GM13976 (cell line): ENCODE measurements at regions not wholly inside any gene's neighbourhood (a gene's known extent, or its start where the extent isn't known, plus 50 kb on each side); places are given as distances from the start of the nearest gene placed in this dataset.

Experiments
- DNase-seq: peaks from one replicate; pipeline ENCODE4 v3.0.0; 2012; ENCODE audit warnings: low spot score
- in situ Hi-C: fragments of 300-500 bp; cut with MboI; formaldehyde crosslinking; loops from one replicate; pipeline ENCODE4 v1.12.0; 2022; ENCODE audit warnings: low sequenced_read_pairs, mixed read lengths, inconsistent platforms; ENCODE audit not compliant: unreplicated experiment
- TF ChIP-seq, protein P1 (sequence below): IDR thresholded peaks from 2 replicates; pipeline ENCODE4 v1.5.1; 2012; ENCODE audit warnings: borderline replicate concordance, mild to moderate bottlenecking; ENCODE audit not compliant: insufficient read depth; ENCODE audit errors: extremely low read depth, missing control alignments, control extremely low read depth

GRCh38 chr18:46246101-46246500, 141.9 kb downstream of the HAUS1 start:
- in situ Hi-C loops: no loop called here
- TF ChIP-seq, protein P1, sequence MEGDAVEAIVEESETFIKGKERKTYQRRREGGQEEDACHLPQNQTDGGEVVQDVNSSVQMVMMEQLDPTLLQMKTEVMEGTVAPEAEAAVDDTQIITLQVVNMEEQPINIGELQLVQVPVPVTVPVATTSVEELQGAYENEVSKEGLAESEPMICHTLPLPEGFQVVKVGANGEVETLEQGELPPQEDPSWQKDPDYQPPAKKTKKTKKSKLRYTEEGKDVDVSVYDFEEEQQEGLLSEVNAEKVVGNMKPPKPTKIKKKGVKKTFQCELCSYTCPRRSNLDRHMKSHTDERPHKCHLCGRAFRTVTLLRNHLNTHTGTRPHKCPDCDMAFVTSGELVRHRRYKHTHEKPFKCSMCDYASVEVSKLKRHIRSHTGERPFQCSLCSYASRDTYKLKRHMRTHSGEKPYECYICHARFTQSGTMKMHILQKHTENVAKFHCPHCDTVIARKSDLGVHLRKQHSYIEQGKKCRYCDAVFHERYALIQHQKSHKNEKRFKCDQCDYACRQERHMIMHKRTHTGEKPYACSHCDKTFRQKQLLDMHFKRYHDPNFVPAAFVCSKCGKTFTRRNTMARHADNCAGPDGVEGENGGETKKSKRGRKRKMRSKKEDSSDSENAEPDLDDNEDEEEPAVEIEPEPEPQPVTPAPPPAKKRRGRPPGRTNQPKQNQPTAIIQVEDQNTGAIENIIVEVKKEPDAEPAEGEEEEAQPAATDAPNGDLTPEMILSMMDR: no peak
- no peak for DNase-seq

DNA sequence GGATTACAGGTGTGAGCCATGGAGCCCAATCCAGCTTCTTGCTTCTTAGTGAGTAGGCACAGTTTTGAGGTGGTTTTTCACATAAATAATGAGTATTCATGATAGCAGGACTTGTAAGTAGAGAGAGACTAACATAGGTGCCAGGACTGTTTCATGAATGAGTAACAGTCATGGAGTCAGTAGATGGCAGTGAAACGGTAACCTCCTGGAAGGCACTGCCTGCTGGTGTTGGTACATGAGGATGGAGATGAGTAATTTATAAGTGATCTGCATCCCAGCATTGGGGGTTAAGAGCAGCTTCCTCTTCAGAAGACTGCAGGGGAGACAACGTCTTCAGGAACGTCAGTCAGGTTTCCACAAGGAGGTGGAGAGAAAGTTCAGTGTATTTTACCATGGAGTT, 143.8 kb downstream of the HAUS1 start:
- TF ChIP-seq, protein P1: no peak
- DNase-seq: no peak
- in situ Hi-C loops: no loop called here

GRCh38 chr18:46250084-46250811, 146.1 kb downstream of the HAUS1 start:
- TF ChIP-seq, protein P1: no peak
- in situ Hi-C loops: no loop called here
- peak; percentile 82 for DNase-seq

- no peak for DNase-seq
- TF ChIP-seq, protein P1: no peak
- in situ Hi-C loops: no loop called here
These were observed 146.6 kb downstream of the HAUS1 start for GRCh38 chr18:46250812-46251173.

DNA sequence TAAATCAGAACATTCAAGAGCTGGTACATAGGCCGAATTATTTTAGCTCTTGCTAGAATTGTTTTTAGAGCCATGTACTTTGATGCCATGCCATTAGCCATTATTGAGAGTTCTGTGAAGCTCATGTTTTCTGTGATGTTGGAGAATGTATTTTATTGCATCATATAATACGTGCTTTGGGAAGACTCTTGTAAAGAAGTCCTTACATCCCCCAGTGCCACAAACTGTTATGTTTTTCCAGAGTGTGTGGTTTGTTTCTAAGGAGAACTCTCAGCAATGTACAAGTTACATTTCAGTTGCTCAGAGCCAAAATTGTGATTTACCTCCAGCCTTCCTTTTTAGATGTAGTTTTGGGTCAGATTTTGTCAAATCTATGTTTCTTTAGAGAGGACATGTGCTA, 148.6 kb downstream of the HAUS1 start:
- in situ Hi-C loops: no loop called here
- TF ChIP-seq, protein P1: no peak
- no peak for DNase-seq

GRCh38 chr18:46253498-46253897, 149.3 kb downstream of the HAUS1 start:
- TF ChIP-seq, protein P1: no peak
- DNase-seq: no peak
- in situ Hi-C loops: no loop called here
